DMS 273 (cell line): ENCODE measurements at regions not wholly inside any gene's neighbourhood (a gene's known extent, or its start where the extent isn't known, plus 50 kb on each side); places are given as distances from the start of the nearest gene placed in this dataset.
"Not testable (repeated sequence)": the region's sequence is repeated elsewhere in the genome, so short reads cannot be mapped to it uniquely, and the experiment has no call there.

Source experiments
- DNase-seq: peaks from one replicate; lab custom pipeline; 2025; ENCODE audit not compliant: unreplicated experiment; lab: John Stamatoyannopoulos, UW

GRCh38 chr2:209145220-209145691, 278.6 kb upstream of the MAP2 start:
- not testable (repeated sequence) for DNase-seq

- no peak for DNase-seq
These were observed 277.7 kb upstream of the MAP2 start for GRCh38 chr2:209145941-209146681.

GRCh38 chr2:209146682-209147320, 277.0 kb upstream of the MAP2 start:
- no peak for DNase-seq

GRCh38 chr2:209147981-209148380, 275.9 kb upstream of the MAP2 start:
- DNase-seq = no peak

- DNase-seq = no peak
These were observed 262.9 kb upstream of the MAP2 start for GRCh38 chr2:209160800-209161588.

- DNase-seq = no peak
These were observed 261.7 kb upstream of the MAP2 start for GRCh38 chr2:209162129-209162528.

- no peak for DNase-seq
These were observed 241.9 kb upstream of the MAP2 start for GRCh38 chr2:209181984-209182383.

GRCh38 chr2:209186886-209187285, 237.0 kb upstream of the MAP2 start:
- DNase-seq = peak; percentile 48

GRCh38 chr2:209189893-209190292, 234.0 kb upstream of the MAP2 start:
- no peak for DNase-seq

GRCh38 chr2:209191139-209191538, 232.7 kb upstream of the MAP2 start:
- DNase-seq = no peak

GRCh38 chr2:209194717-209195116, 229.1 kb upstream of the MAP2 start:
- no peak for DNase-seq

- DNase-seq = peak; percentile 17
These were observed 215.6 kb upstream of the MAP2 start for GRCh38 chr2:209208211-209208610.

- no peak for DNase-seq
These were observed 213.9 kb upstream of the MAP2 start for GRCh38 chr2:209209943-209210342.

GRCh38 chr2:209230560-209230959, 193.3 kb upstream of the MAP2 start:
- no peak for DNase-seq

GRCh38 chr2:209236377-209236776, 187.5 kb upstream of the MAP2 start:
- no peak for DNase-seq

- no peak for DNase-seq
These were observed 184.9 kb upstream of the MAP2 start for GRCh38 chr2:209238765-209239584.

GRCh38 chr2:209239585-209239938, 184.3 kb upstream of the MAP2 start:
- no peak for DNase-seq

- DNase-seq = no peak
These were observed 183.6 kb upstream of the MAP2 start for GRCh38 chr2:209240204-209240603.

- DNase-seq = no peak
These were observed 170.3 kb upstream of the MAP2 start for GRCh38 chr2:209253544-209253943.

GRCh38 chr2:209259767-209260166, 164.1 kb upstream of the MAP2 start:
- DNase-seq = no peak

- DNase-seq = no peak
These were observed 163.6 kb upstream of the MAP2 start for GRCh38 chr2:209260281-209260680.
